Uterus (tissue), 3 donors: ENCODE measurements at regions not wholly inside any gene's neighbourhood (a gene's known extent, or its start where the extent isn't known, plus 50 kb on each side); places are given as distances from the start of the nearest gene placed in this dataset.

Experiments
- DNase-seq, 2 donors: peaks; one replicate each; pipeline ENCODE4 v3.0.0-alpha.2; 2019 to 2020
- H3K27ac ChIP-seq, 2 donors: fragments of 200-600 bp; sonication (generic); 1 replicate in 1 of 2; 2 replicates in 1 of 2; pipeline ENCODE4 v1.5.1; 2016 to 2018
- H3K27me3 ChIP-seq, 2 donors: fragments of 200-600 bp; sonication (generic); one replicate each; pipeline ENCODE4 v1.5.1; 2018 to 2019; ENCODE audit warnings: control low read depth in 1 of 2
- H3K36me3 ChIP-seq, 2 donors: fragments of 200-600 bp; sonication (generic); one replicate each; pipeline ENCODE4 v1.5.1; 2019; ENCODE audit warnings: control low read depth in 1 of 2
- H3K4me1 ChIP-seq, 2 donors: fragments of 200-600 bp; sonication (generic); one replicate each; pipeline ENCODE4 v1.5.1; 2018 to 2019; ENCODE audit warnings: control low read depth in 1 of 2
- H3K4me3 ChIP-seq, 2 donors: fragments of 200-600 bp; sonication (generic); 1 replicate in 1 of 2; 2 replicates in 1 of 2; pipeline ENCODE4 v1.5.1; 2018 to 2019; ENCODE audit warnings: mild to moderate bottlenecking in 1 of 2
- H3K9me3 ChIP-seq, 2 donors: fragments of 200-600 bp; sonication (generic); one replicate each; pipeline ENCODE4 v1.5.1; 2019; ENCODE audit warnings: control low read depth in 1 of 2
- POLR2A ChIP-seq, 2 donors: fragments of 450-650 bp; IDR thresholded peaks; one replicate each; pipeline ENCODE4 v1.6.1; 2016; ENCODE audit warnings: antibody characterized with exemption in 2 of 2, mild to moderate bottlenecking in 1 of 2, moderate library complexity in 1 of 2
- intact Hi-C: fragments of 100-400 bp; cut with DNase I; formaldehyde crosslinking; loops from one replicate; pipeline ENCODE4 v1.15.1; 2023; ENCODE audit warnings: low total_unique reads
- TF ChIP-seq, protein P1 (sequence below), 4 experiments: fragments of 200-600 bp in 2 of 4; fragments of 450-650 bp in 2 of 4; sonication (generic) in 2 of 4; IDR thresholded peaks; one replicate each; pipeline ENCODE4 v1.5.1; 2016 to 2019; ENCODE audit warnings: antibody characterized with exemption in 4 of 4, mild to moderate bottlenecking in 2 of 4, moderate library complexity in 1 of 4
- donor health status: DM: yes; HTN: yes; CAD: no.

DNA sequence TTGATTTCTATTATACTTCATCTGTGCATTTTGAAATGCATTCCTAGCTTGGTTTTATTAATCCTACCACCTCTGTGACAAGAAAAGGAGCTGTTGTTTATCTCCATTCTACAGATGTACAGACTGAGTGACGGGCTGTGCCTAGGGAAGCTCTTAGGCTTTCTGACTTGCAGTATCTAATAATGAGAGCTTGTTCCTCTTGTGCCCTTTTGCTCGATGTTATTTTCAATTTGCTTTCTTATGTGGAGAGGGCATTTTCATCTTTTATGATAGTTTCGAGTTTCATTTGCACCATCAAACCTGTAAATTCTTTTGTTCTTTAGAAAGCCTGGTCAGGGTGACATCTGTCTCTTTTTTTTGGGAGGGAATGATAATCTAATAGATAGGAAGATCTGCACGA is 256.5 kb downstream of the C4orf33 start:
- intact Hi-C loops = no loop called here

DNA sequence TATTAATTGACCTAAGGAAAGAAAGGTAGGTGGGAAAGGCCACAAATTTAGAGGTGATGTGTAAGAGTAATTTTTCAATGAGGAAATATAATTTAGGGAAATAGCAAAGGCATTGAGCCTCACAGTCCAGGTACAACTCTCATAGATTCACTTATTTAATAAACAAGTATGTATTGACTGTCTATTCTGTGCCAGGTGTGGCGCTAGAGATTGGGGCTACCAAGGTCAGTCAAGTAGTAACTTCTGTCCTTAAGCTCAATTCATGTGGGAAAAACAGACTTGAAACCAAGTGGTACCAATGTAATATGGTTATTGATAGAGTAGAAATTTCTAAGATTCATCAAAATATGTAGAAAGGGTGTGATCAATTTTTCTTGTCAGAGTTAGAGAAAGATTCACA is 257.5 kb downstream of the C4orf33 start:
- intact Hi-C loops = no loop called here
- H3K27ac ChIP-seq = no peak overlapping the region
- DNase-seq = no peak
- H3K9me3 ChIP-seq = no peaks in the 10 kb centered on the region
- no peak overlapping the region for H3K4me3 ChIP-seq
- no peaks in the 10 kb centered on the region for H3K36me3 ChIP-seq
- no peaks in the 10 kb centered on the region for H3K27me3 ChIP-seq
- H3K4me1 ChIP-seq = no peaks in the 10 kb centered on the region
- no peak for TF ChIP-seq POLR2A (IDR thresholded peaks at IDR 0.05)
- TF ChIP-seq, protein P1, sequence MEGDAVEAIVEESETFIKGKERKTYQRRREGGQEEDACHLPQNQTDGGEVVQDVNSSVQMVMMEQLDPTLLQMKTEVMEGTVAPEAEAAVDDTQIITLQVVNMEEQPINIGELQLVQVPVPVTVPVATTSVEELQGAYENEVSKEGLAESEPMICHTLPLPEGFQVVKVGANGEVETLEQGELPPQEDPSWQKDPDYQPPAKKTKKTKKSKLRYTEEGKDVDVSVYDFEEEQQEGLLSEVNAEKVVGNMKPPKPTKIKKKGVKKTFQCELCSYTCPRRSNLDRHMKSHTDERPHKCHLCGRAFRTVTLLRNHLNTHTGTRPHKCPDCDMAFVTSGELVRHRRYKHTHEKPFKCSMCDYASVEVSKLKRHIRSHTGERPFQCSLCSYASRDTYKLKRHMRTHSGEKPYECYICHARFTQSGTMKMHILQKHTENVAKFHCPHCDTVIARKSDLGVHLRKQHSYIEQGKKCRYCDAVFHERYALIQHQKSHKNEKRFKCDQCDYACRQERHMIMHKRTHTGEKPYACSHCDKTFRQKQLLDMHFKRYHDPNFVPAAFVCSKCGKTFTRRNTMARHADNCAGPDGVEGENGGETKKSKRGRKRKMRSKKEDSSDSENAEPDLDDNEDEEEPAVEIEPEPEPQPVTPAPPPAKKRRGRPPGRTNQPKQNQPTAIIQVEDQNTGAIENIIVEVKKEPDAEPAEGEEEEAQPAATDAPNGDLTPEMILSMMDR (IDR thresholded peaks at IDR 0.05) = no peak

More for the DNA sequence above, 256.5 kb downstream of the C4orf33 start:
- Histone ChIP-seq H3K4me3 (no peak overlapping the region), H3K27ac (no peak overlapping the region), H3K36me3 (no peaks in the 10 kb centered on the region), H3K27me3 (no peaks in the 10 kb centered on the region), H3K9me3 (no peaks in the 10 kb centered on the region), H3K4me1 (no peaks in the 10 kb centered on the region)
- no peak for TF ChIP-seq POLR2A (IDR thresholded peaks at IDR 0.05)
- TF ChIP-seq, protein P1 (IDR thresholded peaks at IDR 0.05) = no peak
- no peak for DNase-seq

DNA sequence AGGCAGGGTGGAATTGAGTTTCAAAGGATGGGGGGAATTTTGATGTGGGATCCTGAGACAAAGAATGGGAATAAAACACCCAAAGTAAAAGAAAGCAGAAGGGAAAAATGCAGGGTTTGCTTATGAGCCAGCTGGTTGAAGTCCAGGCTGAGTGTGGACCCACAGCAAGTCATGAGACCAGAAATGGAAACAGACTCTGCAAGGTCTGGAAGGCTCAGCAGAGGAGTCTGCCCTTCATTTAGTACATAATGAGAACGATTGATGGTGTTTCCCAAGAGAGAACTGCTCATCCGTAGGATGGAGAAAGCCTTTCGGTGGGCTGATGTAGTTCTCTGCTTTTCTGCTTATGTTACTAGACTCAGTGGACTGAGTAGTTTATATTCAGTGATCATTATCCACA is 259.1 kb downstream of the C4orf33 start:
- no peaks in the 10 kb centered on the region for H3K9me3 ChIP-seq
- DNase-seq = no peak
- TF ChIP-seq POLR2A (IDR thresholded peaks at IDR 0.05) = no peak
- TF ChIP-seq, protein P1 (IDR thresholded peaks at IDR 0.05) = no peak
- H3K4me3 ChIP-seq = no peak overlapping the region
- H3K36me3 ChIP-seq = no peaks in the 10 kb centered on the region
- H3K27me3 ChIP-seq = no peaks in the 10 kb centered on the region
- no peak overlapping the region for H3K27ac ChIP-seq
- no peaks in the 10 kb centered on the region for H3K4me1 ChIP-seq
- intact Hi-C loops = no loop called here

DNA sequence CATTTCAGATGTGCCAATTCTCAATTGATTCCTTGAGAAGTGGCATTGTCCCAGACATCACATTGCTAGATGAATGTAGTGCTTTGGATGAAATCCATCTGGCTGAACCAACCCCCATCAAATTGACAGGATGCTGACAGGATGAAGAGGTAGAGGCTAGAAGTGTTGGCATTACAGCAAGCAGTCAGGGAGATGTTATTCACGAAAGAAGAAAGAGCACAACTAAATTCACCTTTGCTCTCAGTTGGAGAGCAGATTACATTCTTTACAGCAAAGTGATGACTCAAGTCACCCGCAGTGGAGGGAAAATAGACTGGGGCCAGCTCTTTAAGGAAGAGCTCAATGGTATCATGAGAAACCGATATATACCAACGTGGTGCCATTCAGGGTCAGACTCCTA is 259.6 kb downstream of the C4orf33 start:
- DNase-seq = no peak
- TF ChIP-seq, protein P1 (IDR thresholded peaks at IDR 0.05) = no peak
- no peak for TF ChIP-seq POLR2A (IDR thresholded peaks at IDR 0.05)
- no peak overlapping the region for H3K27ac ChIP-seq
- H3K4me1 ChIP-seq = no peaks in the 10 kb centered on the region
- H3K9me3 ChIP-seq = no peaks in the 10 kb centered on the region
- H3K36me3 ChIP-seq = no peaks in the 10 kb centered on the region
- H3K27me3 ChIP-seq = no peaks in the 10 kb centered on the region
- intact Hi-C loops = no loop called here
- H3K4me3 ChIP-seq = no peak overlapping the region

DNA sequence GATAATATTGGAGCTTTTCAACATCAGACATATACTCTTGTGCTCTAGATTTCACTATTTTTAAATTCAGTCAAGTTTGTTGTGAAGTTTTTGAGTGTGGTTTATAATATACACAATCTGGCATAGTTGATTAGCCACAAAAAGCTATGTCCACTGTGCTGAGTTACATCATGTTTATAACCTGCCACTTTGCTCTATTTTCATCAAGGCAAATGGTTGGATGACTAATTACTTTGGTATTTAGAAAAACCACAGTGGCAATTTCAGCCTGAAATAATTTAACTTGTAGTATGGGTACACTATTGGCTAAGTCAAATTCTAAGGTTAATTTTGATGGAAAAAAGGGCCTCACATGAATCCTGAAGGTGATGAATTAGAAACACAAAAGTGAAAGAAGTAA is 262.6 kb downstream of the C4orf33 start:
- no peak overlapping the region for H3K4me3 ChIP-seq
- no peaks in the 10 kb centered on the region for H3K27me3 ChIP-seq
- no peaks in the 10 kb centered on the region for H3K4me1 ChIP-seq
- DNase-seq = no peak
- no peak overlapping the region for H3K27ac ChIP-seq
- TF ChIP-seq, protein P1 (IDR thresholded peaks at IDR 0.05) = no peak
- no peak for TF ChIP-seq POLR2A (IDR thresholded peaks at IDR 0.05)
- intact Hi-C loops = no loop called here
- H3K36me3 ChIP-seq = no peaks in the 10 kb centered on the region
- no peaks in the 10 kb centered on the region for H3K9me3 ChIP-seq
